Activated CD8-positive, alpha-beta memory T cell treated with anti-CD3 and anti-CD28 coated beads, Interleukin-2, amount 50 U/mL, for 1 hour (primary cell): ENCODE measurements at regions not wholly inside any gene's neighbourhood (a gene's known extent, or its start where the extent isn't known, plus 50 kb on each side); places are given as distances from the start of the nearest gene placed in this dataset.

Source experiments
- DNase-seq: peaks from one replicate; pipeline ENCODE4 v3.0.0-alpha.2; 2020; ENCODE audit errors: extremely low read depth

DNA sequence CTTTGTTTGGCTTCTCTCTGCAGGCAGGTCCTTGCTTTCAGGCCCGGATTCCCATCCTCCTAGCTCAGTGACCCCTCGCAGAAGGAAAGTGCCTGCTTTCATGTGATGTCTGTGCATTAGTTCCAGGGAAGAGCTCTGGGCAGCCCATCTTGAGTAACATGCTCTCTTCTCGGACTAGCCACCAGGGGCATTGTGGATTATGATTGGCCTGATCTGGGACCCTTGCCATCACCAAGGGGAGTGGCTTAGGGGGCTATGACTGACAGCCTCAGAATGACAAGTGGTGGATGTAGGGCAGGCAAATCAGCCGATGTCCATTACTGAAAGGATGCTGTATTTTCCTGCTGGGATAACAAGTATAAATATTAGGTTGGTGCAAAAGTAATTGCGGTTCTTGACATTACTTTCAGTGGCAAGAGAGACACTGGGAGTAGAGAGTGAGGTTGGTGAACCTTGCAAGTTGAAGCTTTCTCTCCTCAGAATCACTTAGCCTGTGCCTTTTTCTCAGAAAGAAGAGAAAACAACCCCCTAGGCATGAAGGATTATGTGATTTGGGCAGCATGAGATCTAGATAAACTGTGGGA, 71.5 kb upstream of the MPHOSPH6 start:
- DNase-seq: no peak

GRCh38 chr16:82240111-82240510, 70.1 kb upstream of the MPHOSPH6 start:
- no peak for DNase-seq

DNA sequence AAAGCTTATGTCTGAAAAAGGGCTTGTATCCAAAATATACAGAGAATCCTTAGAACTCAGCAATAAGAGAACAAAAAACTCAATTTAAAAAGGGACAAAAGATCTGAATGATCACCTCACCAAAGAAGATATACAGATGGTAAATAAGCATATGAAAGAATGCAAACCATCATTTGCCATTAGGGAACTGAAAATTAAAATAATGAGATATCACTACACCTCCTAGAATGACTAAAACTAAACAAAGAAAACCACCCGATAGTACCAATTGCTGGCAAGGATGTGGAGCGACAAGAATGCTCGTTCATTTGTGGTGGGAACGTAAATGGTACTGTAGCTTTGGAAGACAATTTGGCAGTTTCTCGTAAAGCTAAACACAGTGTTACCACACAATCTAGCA, 66.9 kb upstream of the MPHOSPH6 start:
- DNase-seq: no peak

- no peak for DNase-seq
Measured at GRCh38 chr16:82236415-82236814, 66.4 kb upstream of the MPHOSPH6 start.

DNA sequence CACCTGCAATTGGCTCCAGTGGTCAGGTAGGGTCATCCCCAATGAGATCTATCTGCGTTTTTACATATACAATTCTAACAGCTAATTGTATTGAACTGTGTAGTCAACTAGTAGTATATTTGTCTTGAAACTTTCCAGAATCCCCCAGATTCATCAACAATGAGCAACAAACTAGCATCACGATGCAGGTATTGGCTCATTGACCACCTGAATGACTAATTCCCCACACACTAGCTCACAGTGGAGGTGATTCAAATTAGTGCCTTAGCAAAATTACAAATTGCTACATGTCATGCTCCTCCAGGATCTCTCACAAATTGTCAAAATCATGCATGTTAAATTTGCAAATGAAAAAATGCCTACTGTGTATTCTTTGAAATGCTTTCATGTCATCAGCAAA, 62.8 kb upstream of the MPHOSPH6 start:
- DNase-seq: no peak

- no peak for DNase-seq
Measured at GRCh38 chr16:82231008-82231787, 61.2 kb upstream of the MPHOSPH6 start.

- DNase-seq: peak; percentile 3
Measured at GRCh38 chr16:82229800-82230619, 60.0 kb upstream of the MPHOSPH6 start.

- DNase-seq: no peak
Measured at GRCh38 chr16:82226327-82226726, 56.3 kb upstream of the MPHOSPH6 start.

GRCh38 chr16:82224821-82225220, 54.8 kb upstream of the MPHOSPH6 start:
- DNase-seq: no peak

- DNase-seq: no peak
Measured at GRCh38 chr16:82220541-82220940, 50.5 kb upstream of the MPHOSPH6 start.
